HL-60/S4 treated with retinoic acid at 250 ng/mL for 4 days and 3 days (cell line): ENCODE measurements at regions not wholly inside any gene's neighbourhood (a gene's known extent, or its start where the extent isn't known, plus 50 kb on each side); places are given as distances from the start of the nearest gene placed in this dataset.

Source experiments
- in situ Hi-C: fragments of 300-500 bp; cut with MboI; formaldehyde crosslinking; loops from 2 replicates; pipeline ENCODE4 v1.7.0; 2022; ENCODE audit warnings: low sequenced_read_pairs

- in situ Hi-C loops = no loop called here
Observed at GRCh38 chr5:1707467-1707866, 92.2 kb downstream of the MRPL36 start.

DNA sequence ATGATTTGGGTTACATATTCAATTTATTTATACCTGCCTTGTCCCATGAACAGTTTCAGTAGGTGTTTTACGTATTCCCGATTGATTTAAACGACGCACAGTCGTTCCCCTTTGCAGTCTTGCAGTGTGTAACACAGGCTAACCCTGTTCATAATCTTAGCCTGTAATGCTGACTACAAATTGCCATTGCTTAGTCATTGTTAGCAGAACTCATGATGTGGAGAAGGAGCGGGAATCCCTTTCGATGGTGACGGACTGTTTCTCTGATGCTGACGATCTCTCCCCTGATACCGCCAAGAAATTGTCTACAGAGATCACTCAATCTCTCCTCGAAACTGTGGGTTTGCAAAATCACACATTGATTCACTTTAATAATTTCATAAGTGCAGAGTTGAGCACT lies 93.2 kb downstream of the MRPL36 start:
- in situ Hi-C loops = no loop called here

GRCh38 chr5:1706021-1706420 lies 93.6 kb downstream of the MRPL36 start:
- in situ Hi-C loops = no loop called here

- in situ Hi-C loops = no loop called here
Observed at GRCh38 chr5:1704676-1705075, 95.0 kb downstream of the MRPL36 start.

DNA sequence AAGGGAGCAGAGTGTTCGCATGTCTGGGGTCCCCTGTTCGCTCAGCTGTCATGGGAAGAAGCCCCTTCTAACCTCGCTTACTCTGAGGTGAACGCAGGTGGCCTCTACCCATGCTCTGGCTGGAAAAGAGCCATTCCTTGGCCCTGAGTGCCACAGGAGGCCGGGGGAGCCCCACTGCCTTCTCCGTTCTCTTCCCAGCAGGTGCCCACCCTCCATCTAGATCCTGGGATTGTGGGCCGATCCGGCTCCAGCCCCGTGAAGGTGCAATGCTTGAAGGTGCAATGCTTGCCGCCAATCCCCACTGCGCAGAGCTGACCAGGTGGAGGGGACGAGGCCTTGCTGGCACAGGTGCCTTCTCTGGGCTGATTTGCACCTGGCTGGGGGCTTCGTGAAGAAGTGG lies 95.4 kb downstream of the MRPL36 start:
- in situ Hi-C loops = no loop called here

- in situ Hi-C loops = no loop called here
Observed at GRCh38 chr5:1703352-1704050, 96.1 kb downstream of the MRPL36 start.

GRCh38 chr5:1702318-1702717 lies 97.3 kb downstream of the MRPL36 start:
- in situ Hi-C loops = no loop called here

- in situ Hi-C loops = no loop called here
Observed at GRCh38 chr5:1701884-1702283, 97.8 kb downstream of the MRPL36 start.

GRCh38 chr5:1701216-1701864 lies 98.3 kb downstream of the MRPL36 start:
- in situ Hi-C loops = no loop called here

DNA sequence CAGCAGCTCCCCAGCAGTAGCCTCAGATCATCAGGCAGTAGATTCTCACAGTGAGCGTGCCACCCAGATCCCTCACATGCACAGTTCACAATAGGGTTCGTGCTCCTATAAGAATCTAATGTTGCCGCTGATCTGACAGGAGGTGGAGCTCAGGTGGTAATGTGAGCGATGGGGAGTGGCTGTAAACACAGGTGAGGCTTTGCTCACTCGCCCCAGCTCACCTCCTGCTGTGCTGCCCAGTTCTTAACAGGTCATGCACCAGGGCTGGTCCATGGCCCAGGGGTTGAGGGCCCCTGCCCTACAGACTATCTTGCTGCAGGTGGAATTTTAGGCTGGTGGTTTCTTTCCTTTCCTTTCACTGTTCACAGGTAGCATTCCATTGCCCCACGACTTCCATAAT lies 100.2 kb downstream of the MRPL36 start:
- in situ Hi-C loops = no loop called here

DNA sequence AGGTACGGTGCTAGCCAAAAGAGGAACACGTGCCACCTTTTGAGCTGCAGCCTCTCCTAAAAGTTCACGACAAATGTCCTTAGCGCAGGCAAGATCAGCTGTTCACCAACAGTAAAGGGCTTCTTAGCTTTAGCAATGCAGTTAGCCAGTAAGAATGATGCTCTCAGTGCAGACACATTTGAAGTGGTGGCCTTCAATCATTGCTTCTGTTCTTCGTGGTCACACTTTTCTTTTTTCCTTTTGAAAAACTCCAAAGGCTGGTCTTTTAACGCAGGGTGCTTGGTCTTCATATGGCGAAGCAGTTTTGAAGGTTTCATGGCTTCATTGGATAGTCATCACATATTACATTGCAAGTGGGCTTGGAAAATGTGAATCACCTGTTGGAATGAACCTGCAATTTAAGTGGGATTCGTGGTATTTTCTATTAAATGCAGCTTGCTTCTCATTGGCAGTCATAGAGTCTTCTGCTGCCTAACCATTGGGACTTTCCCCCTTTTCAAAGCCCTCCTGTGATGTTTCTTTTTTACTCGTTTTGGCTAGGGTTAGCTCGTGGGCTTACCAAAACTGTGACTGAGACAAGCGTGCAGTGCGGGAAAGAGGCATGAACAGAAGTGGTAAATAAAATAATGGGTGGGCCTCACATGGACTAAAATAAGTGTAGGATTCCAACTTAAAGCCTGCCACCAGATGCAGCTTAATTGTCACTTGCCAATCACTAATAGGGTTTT lies 100.9 kb downstream of the MRPL36 start:
- in situ Hi-C loops = no loop called here

- in situ Hi-C loops = no loop called here
Observed at GRCh38 chr5:1692381-1692780, 107.3 kb downstream of the MRPL36 start.

GRCh38 chr5:1687301-1687970 lies 112.2 kb downstream of the MRPL36 start:
- in situ Hi-C loops = no loop called here

DNA sequence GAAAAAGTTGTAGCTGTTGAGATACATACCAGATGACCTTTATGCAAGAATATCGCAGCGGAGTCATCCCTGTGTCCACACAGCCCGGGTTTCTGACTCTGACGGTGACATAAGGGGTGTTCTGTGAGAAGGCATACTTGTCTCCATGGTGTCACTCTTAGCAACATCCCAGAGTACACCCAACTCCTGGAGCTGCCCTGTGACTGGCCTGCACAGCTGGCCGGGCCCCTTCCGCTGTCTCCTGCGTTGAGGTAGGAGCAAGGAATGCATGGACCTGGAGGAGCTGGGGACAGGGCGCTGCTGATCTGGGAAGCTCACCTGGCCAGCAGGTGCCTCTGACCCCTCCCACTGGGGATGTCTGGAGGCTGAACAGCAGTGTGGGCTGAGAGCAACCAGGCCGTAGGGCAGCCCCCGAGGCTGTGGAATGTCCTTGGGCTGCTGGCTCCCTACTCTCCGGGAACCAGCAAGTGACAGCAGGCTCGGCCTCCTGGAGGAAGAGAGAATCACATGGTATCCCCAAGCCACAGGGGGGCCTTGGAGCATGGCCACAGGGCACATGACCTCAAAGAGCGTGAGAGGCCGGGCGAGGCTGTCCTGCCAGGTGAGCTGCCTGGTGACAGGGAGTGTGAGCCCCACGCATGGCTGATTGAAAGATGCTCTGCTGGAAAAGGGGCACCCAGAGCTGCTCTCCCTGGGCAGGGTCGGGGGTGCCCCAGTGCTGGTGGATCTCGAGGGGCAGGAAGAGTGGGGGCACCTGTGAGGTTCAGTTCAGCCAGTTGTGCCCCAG lies 113.4 kb downstream of the MRPL36 start:
- in situ Hi-C loops = no loop called here

DNA sequence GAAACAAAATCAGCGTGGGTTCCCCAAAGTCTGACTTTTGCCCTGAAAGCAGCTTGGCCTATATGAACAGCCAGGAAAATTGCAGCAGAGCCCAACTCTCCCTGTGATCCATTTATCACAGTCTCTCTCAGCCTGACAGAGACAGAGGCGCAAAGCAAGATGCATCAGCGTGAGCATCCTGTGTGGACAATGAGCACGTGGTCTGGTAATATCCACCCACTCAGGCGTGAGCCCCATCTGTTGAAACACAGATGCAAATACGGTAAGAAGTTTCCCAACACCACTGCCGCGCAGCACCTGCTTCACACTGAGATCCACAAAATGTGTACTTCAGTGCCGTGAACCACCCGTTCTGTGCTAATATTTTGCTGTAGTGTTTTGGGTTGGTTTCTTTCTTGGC lies 114.6 kb downstream of the MRPL36 start:
- in situ Hi-C loops = no loop called here

DNA sequence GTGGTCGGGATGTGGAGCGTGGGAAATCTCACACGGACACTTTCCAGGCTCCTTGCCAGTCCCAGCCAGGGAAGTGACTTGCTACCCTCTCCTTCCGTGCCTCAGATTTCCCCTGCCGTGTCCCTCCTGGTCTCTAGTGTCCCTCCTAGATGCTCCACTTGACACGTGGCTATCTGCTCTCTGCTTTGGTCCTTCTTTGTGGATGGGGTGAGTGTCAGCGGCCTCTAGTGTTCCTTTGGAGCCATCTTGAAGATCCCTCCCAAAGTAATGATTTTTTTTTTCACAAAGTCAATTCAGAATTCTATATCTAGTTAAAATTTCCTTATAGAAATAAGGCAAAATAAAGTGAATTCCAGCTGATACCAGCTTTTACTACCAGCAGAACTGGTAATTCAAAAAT lies 117.7 kb downstream of the MRPL36 start:
- in situ Hi-C loops = no loop called here

- in situ Hi-C loops = no loop called here
Observed at GRCh38 chr5:1673042-1673677, 126.5 kb downstream of the MRPL36 start.

- in situ Hi-C loops = no loop called here
Observed at GRCh38 chr5:1672396-1672795, 127.2 kb downstream of the MRPL36 start.

GRCh38 chr5:1671351-1671750 lies 128.3 kb downstream of the MRPL36 start:
- in situ Hi-C loops = no loop called here

- in situ Hi-C loops = no loop called here
Observed at GRCh38 chr5:1670351-1670750, 129.3 kb downstream of the MRPL36 start.
